Mucosa of gallbladder (tissue), 1 donor: ENCODE measurements at regions not wholly inside any gene's neighbourhood (a gene's known extent, or its start where the extent isn't known, plus 50 kb on each side); places are given as distances from the start of the nearest gene placed in this dataset.
"Not testable (repeated sequence)": the region's sequence is repeated elsewhere in the genome, so short reads cannot be mapped to it uniquely, and the experiment has no call there.

Experiments
- DNase-seq: peaks from one replicate; pipeline ENCODE4 v3.0.0-alpha.2; 2020; ENCODE audit warnings: low spot score
- donor health status: DM: no; HTN: no; CAD: no.

DNA sequence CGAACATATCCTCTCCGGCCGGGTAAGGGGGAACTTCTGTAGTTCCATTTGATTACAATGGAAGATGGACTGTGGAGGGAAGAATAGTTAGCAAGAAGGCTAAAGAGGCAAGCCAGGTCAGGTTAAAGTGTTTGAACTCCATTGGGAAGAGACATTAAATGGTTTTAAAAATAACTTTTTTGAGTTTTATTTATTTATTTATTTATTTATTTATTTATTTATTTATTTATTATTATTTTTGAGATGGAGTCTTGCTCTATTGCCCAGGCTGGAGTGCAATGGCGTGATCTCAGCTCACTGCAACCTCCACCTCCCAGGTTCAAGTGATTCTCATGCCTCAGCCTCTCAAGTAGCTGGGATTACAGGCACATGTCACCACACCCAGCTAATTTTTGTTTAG lies 441.9 kb downstream of the TOX3 start:
- DNase-seq = not testable (repeated sequence)

DNA sequence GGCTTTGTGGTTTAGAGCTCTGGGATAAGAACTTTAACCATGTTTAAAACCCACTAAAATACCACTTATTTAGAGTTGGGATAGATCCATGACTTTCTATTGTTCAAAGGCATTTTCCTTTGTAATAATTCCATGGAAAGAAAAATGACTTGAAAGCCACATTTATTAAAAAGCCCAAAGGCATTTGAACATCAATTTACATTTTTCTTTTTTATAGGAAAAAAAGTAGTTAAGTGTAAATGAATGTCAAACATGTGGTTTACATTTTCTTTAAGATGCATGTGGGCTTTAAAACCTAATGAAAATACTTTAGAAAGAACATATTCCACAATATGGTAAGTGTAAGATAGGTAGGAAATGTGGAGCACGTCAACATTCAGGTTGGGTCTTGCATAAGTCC lies 443.2 kb downstream of the TOX3 start:
- DNase-seq = no peak

DNA sequence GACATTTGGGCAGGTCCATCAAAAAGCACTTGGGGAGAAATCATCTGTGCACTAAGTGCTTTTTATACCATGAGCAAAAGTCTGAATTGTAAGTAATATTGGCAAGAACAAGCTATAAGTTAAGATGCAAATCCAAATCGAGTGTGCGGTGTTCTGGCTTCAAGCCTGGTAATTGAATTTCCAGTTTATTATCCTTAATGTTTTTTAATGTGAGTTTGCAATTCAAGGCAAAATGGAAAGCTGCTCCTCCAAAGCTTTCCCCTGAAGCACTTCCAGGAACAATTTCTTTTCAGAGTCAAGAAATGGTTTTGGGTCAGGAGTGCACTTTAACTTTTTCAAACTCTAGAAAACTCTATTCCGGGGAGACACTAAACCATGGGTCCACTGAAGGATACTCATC lies 445.7 kb downstream of the TOX3 start:
- DNase-seq = no peak

DNA sequence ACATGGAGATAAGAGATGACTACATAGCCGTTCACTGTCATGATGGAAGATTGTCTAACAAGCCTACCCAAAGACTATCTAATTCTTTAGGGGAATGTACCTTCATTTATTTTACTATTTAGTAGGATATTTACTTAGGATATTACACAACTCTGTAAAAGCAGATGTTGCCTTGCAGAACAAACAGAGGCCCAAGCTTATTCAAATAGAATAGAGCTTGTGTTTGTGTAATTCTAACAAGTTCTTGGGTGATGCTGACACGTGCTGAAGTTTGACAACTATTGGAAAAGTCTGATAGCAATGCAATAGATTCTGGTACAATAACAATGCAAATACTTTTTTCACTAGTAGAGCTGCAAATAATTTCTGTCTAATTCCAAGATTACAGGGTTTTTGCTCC lies 447.6 kb downstream of the TOX3 start:
- no peak for DNase-seq

DNA sequence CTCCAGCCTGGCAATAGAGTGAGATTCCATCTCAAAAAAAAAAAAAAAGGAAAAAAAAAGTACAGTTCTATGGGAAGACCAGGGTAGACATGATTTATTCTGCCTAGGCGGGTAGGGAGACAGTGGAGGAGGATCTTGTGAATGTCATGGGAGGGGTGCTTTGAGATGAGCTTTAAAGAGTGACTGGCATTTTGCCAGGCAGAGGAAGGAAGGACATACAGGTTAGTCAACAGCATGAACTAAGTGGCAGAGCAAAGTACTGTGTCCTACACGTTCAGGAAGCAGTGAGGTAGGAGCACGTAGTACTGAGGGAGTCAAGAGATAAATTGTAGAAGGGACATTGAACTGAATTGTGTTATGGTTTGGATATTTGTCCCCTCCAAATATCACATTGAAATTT lies 451.5 kb downstream of the TOX3 start:
- DNase-seq = no peak

DNA sequence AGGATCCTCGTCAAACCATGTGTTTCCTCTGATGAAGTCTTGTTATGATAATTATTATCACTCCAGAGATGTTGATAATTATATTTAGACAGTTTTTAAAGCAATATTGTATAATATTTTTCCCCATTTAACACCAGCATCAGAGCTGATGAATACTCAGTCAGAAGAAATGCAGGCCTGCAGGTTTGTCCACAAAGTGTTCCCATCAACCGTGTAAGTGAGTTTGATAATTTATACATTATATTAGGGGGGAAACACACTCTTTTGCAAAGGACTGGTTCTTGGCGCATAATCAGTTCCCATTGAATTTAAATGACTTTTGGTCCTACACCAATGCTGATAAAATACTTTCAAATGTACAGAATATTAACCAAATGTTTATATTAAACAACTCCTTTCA lies 454.8 kb downstream of the TOX3 start:
- no peak for DNase-seq

DNA sequence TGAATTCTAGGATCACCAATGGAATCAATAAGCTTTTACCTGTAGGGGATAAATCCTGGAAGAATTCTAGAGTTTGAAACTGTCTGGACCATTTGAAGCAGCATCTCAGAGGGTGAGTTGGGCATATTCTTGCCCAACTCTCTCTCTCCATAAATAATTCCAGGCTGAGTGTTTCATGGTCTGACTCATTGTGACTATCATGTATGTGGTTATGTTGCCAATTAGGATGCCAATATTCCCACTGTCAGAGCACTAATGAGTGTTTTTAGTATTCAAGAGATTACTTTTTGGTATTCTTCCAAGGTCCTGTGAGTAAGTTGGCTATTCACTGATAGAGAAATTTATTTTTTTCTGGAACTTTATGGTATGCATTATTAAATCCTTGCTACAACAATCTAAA lies 456.9 kb downstream of the TOX3 start:
- no peak for DNase-seq

DNA sequence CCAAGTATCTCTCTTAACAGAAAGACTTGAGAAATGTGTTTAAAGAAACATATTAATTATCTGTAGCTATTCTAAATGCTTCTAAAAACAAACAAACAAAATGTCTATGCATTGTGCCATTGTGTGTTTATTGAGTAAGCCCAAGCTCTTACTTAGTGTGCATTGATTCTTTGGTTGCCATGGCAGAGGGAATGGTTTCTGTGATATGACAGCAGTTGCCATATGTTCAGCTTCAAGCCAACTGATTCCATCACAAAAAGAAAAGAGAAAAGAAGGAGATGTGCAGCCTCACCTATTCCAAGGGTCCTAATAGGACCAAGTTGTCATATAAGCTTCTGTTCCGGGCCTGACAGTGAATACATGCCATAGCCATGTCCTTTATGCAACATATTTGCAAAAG lies 457.5 kb downstream of the TOX3 start:
- DNase-seq = no peak

DNA sequence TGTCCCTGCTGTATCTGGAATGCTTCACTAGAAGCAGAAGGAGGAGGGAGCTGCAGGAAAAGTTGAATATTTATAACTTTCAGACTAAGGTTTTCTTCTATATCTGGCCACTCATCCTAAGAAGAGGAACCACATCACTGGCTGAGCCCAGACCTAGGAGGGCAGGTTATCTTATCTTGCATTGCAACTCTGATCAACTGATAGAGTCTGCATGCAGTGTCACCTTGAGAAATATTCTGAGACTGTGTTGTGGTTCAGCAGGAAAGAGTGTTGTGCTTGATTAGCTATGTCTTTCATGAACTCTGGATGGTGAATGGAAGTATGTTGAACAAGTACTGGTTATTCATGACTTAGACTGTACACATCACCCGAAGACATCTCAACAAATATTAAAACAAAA lies 460.0 kb downstream of the TOX3 start:
- no peak for DNase-seq

DNA sequence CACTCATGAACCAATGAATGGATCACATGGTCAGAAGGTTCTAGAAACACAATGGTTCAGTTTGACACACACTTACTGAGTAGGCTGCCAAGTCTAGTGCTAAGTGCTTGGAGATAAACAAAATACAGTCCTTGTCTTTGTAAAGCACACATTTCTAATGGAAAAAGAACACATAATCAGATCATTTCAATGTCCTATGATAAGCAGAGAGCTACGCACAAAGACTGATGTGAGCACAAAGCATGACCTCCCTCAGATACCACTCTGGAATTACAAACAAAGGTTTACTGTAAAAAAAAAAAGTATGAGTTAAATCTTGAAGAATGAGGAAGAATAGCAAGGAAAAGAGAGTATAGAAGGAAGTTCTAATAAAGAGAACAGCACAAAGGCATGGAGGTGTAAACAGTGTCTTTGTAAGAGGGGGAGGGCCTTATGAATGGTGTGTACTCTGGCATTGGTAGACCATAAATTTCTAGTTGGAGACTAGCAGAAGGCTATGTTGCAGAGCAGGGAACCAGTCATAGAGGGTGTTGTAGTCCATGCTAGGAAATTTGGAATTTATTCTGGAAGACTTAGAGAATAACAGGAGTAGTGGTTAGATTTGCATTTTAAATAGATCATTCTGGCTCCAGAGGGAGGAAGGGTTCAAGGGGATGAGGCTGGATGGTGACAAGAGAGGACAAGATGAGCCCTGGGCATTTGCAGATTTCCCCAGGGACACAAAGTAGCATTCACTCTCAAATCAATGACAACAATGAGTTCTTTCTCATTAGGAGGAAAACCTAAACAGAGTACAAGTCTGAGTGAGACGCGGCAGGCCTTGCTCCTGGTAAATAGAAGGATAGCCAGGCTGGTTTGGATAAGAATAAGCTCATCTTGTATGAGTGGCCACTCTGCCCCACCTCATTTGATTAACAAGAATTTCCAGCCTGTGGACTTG lies 468.0 kb downstream of the TOX3 start:
- no peak for DNase-seq

DNA sequence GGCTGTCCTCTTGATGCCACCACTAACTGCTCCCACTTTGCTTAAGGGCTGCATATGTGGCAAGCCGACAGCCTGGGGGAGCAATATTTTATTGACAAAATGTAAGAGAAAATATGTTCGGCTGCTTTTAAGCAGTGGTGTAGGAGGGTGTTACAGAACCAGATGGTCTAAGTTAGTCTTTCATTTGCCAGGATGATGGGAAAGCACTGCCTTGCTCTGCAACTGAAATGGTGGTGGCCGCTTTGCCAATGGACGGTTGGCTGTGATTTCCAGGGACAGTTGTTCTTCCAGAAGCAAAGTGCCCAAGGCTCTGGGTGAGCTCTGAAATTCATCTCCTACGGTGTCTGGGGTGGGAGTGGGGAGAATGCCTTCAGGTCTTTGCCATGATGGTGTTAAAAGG lies 469.3 kb downstream of the TOX3 start:
- DNase-seq = no peak

DNA sequence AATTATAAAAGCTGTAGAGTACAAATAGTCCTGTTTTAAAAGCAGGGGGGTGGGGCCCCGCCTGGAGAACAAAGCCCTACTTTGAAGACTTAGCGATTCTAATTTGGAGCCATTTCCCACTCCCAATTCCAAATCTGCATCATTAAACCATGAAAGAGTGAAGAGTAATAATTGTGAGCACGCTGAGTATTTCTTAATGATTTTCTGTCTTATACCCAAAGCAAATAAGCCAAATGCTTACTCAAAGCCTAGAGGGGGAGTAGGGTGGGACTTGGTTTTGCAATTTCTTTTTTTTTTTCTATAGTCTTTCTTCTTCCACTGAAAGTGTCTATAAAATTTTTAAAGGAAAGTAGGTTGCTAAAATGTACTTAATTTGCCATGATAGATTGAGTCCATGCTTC lies 470.1 kb downstream of the TOX3 start:
- DNase-seq = no peak

DNA sequence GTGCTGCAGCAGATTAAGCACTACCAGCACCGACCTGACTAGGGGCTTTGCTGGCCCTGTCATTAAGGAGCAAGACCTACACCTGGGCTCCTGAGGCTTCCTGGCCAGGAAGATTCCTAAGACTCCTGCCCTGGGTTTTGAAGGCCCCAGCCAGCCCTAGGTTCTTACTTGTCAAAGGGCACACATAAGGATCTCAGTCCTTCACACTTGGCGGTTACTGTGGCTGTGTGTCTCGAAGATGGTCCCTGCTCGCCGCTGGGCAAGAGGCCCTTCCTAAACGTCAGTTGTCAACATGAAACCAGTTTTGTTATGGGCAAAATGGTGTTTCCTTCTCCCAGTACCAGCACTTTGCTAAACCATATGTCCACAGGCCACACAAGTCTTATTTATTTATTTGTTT lies 470.6 kb downstream of the TOX3 start:
- no peak for DNase-seq

DNA sequence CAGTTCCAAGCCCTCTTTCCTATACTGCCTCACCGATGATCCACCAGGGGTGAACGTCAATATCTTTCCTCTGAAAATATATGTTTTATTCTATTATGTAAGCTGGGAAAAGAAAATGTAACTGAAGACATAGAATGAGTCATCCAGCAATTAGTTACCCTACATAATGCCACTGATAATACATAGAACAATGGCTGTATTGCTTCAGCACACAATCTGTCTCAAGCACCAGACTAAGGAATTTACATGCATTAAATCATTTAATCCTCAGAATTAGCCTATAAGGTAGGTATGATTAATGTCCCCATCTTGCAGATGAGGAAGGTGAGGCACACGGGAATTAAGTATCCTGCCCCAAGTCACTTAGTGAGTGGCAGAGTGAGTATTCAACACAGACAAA lies 472.8 kb downstream of the TOX3 start:
- no peak for DNase-seq

DNA sequence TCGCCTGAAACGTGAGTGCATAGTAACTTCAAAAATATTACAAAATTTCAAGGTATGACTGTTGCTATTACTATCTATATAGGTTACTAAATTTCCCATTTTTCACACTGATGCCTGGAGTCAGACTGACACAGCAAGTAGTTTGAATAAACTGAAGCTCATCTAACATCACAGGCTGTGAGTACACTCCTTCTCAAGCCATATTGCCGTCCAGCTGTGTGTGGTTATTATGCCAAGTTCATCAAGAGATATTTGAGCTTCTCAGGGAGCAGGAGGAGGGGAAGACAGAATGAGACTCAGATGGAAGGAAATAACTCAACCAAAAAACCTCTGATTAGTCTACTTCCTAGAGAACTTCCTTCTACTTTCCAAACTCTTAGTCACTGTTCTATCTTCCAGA lies 473.9 kb downstream of the TOX3 start:
- no peak for DNase-seq

DNA sequence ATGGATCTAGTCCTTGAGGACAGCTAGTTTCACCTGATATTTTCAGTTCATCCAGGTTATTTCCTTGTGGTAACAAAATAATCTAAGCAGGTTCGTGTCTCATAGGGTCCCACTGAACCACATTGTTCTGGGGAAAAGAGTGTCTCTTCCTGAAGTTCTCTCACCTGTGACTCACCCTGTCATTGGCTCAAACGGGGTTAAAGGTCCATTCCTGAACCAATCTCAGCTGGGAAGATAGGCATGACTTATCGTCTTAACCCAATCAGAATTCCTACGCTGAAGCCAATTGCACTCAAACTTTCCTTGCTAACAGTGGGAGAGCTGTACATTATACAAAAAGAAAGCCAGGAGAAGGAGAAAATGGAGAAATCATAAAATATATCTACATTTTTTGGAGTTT lies 475.8 kb downstream of the TOX3 start:
- DNase-seq = no peak

DNA sequence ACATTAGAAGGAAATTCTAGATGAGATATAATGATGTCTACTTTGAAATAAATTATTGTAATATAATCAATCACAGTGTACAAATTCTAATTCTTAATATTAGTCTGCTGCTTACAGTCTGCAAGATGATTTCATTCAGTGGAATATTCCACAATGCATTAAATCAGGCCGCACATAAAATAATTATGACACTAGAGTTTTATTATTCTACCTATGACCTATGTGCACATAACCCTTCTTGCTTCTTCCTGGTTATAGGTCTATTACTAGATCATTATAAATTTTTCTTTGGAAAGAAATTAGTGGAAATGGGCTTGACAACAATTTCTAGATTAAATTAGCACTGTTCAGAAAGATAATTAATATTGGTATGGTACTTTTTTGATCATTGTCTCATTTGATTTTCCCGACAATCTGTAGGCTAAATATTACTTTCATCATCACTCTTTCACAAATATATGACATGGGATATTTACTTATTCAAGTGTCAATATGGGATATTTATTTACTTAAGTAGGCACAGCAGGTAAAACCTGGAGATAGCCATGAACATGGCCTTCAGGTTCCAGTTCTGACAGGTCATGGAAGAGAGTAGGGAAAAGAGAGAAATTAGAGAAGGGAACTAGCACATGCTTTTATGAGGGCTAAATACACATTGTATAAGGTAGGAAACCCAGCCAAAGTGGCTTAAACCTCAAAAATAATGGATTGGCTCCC lies 476.4 kb downstream of the TOX3 start:
- DNase-seq = no peak

DNA sequence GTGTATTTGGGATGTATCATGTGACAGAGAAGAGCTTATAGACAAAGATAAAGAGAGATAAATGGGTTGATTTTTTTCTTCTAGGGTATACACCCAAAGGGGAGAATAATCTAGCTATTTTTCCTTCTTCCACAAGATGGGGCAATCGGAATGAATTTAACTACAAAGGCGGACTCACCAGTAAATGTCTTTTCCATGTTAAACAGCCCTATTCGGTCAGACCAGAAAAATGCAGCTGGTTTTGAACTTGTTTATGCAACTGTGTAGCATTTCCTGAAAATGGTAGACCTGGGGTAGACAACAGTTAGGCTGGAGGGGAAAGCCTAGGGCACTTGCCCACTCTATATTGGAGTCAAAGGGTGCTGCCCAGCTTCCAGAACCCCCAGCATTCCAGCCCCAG lies 477.1 kb downstream of the TOX3 start:
- no peak for DNase-seq

DNA sequence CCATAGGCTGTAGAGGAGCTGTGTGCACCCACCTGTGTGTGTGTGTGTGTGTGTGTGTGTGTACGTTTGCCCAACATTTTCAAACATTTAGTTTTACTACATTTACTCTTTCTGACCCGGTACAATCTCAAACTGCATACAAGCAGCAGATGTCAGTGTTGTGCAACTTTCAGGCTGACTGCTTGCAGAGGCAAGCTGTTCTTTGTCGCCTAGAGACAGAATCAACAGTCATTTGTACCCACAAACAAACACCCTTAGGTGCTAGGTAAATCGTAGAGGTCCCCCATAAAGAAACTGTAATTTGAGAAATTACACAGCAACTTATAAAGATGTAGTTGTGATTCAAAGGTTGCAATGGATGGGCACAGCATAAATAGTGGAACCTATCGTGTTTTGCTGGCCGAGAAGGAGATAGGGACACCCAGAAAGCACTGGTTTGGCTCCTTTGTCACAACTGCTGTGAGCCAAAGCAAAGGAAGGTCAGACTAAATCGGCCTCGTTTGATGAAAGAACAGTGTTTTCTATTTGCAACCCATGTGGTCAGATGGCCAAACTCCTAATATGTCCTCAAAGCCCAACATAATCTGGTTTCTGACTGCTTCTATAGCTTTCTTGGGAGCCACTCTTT lies 478.4 kb downstream of the TOX3 start:
- DNase-seq = peak; percentile 38

DNA sequence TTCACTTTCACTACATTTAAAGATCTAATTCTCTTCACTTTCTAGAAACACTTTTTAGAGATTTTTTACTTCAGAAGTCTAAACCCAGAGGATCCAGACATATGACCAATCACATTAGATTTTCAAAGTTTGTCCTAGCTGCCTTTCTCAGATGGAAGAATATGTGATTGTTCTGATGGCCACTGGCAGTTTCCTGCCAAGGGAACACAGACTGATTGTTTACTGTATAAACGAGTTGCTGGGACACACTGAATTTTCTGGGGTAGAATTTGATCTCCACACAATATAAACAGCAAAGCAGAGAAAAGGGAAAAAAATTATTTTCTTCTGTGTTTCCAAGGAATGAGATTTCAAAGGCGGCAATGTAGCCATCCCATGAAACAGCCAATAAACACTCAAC lies 480.0 kb downstream of the TOX3 start:
- DNase-seq = no peak

DNA sequence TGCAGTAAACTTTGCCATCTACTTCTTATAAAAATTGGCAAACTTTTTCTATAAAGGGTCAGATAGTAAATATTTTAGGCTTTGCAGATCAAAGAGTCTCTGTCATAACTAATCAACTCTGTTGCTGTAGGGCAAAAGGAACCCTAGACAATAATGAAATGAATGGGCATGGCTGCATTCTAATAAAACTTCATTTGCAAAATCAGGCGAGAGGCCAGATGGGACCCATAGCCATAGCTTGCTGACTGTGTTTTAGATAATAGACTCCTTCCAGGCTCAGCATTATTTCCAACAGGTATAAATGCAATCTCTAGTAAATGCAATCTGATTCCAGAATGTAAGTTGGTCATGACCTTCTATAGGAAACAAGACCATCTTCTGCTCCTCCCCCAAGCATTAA lies 490.7 kb downstream of the TOX3 start:
- no peak for DNase-seq

DNA sequence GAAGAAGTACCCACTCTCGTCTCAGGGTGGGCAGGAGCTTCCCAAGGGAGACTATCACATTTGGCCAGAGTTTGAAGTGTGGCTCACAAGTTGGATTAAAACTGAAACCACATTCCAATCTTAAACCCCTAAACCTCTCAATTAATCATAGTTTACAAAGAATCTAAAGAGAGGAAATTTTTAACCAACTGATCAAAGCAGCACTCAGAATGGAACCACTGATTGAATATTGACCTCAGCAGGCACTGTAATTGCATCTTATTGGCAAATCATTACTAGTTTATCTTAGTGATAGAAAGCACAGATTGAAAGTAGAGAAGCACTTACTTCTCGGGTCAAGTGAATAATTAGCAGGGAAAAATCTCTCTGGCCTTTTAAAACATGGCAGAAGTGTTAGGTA lies 491.6 kb downstream of the TOX3 start:
- no peak for DNase-seq

DNA sequence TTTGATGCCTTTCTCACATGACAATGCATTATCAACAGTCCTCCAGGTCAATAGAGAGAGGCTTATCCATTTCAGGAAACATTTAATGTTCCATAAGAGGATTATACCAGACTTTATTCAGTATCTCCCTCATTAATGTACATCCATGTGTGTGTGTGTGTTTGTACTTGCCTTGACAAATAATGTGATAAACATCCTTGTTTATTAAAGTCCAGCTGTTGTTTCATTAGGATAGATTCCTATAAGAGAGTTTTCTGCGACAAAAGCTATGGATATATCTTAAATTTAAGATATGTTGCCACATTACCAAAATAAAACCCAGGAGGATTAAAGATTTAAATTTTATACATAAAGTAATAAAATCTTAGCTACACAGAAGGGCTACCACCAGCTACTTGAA lies 492.6 kb downstream of the TOX3 start:
- no peak for DNase-seq
